Liver (tissue), 7 donors: ENCODE measurements at regions not wholly inside any gene's neighbourhood (a gene's known extent, or its start where the extent isn't known, plus 50 kb on each side); places are given as distances from the start of the nearest gene placed in this dataset.

Source experiments
- DNase-seq: peaks from one replicate; pipeline ENCODE4 v3.0.0-alpha.2; 2017; ENCODE audit warnings: low spot score
- H3K27ac ChIP-seq, 2 donors: one replicate each; pipeline ENCODE4 v1.7.0; 2013; ENCODE audit warnings: inconsistent platforms in 2 of 2, low read length in 2 of 2, control low read depth in 1 of 2, low read depth in 1 of 2, mild to moderate bottlenecking in 1 of 2
- H3K27me3 ChIP-seq, 4 donors: one replicate each; pipeline versions ENCODE4 v1.6.1 to v1.7.0; 2013; ENCODE audit warnings: low read length in 3 of 4, inconsistent platforms in 1 of 4, mild to moderate bottlenecking in 1 of 4, moderate library complexity in 1 of 4; ENCODE audit not compliant: control insufficient read depth in 4 of 4, insufficient read depth in 4 of 4
- H3K36me3 ChIP-seq, 4 donors: one replicate each; pipeline versions ENCODE4 v1.6.1 to v1.7.0; 2013; ENCODE audit warnings: low read length in 3 of 4, mild to moderate bottlenecking in 3 of 4, low read depth in 1 of 4, moderate library complexity in 1 of 4; ENCODE audit not compliant: control insufficient read depth in 4 of 4, insufficient read depth in 3 of 4
- H3K4me1 ChIP-seq, 4 donors: one replicate each; pipeline versions ENCODE4 v1.6.1 to v1.7.0; 2013; ENCODE audit warnings: low read length in 3 of 4, mild to moderate bottlenecking in 3 of 4, moderate library complexity in 1 of 4; ENCODE audit not compliant: control insufficient read depth in 4 of 4, insufficient read depth in 4 of 4
- H3K4me3 ChIP-seq, 3 donors: one replicate each; pipeline versions ENCODE4 v1.6.1 to v1.7.0; 2013; ENCODE audit warnings: low read length in 3 of 3, control low read depth in 1 of 3, low read depth in 1 of 3, mild to moderate bottlenecking in 1 of 3
- H3K9ac ChIP-seq, 2 donors: one replicate each; pipeline ENCODE4 v1.7.0; 2013; ENCODE audit warnings: low read length in 2 of 2, mild to moderate bottlenecking in 2 of 2, moderate library complexity in 2 of 2, control low read depth in 1 of 2, low read depth in 1 of 2
- H3K9me3 ChIP-seq, 4 donors: one replicate each; pipeline versions ENCODE4 v1.6.1 to v1.7.0; 2013; ENCODE audit warnings: low read length in 3 of 4; ENCODE audit not compliant: control insufficient read depth in 4 of 4
- EGR1 ChIP-seq, 2 donors: IDR thresholded peaks; 2 replicates each; pipeline ENCODE4 v1.6.1; 2016 to 2018; ENCODE audit warnings: antibody characterized with exemption in 2 of 2, low read depth in 2 of 2
- FOXA1 ChIP-seq: IDR thresholded peaks from 2 replicates; pipeline ENCODE4 v1.6.1; 2016; ENCODE audit warnings: antibody characterized with exemption
- FOXA2 ChIP-seq: IDR thresholded peaks from 2 replicates; pipeline ENCODE4 v1.6.1; 2016; ENCODE audit warnings: antibody characterized with exemption
- GABPA ChIP-seq, 2 donors: IDR thresholded peaks in 1 of 2; conservative IDR thresholded peaks in 1 of 2; 2 replicates each; pipeline ENCODE4 v1.6.1; 2016; ENCODE audit warnings: antibody characterized with exemption in 2 of 2, mild to moderate bottlenecking in 1 of 2, moderate library complexity in 1 of 2
- HNF4A ChIP-seq, 2 donors: conservative IDR thresholded peaks; 2 replicates each; pipeline ENCODE4 v1.6.1; 2016; ENCODE audit warnings: antibody characterized with exemption in 2 of 2, mild to moderate bottlenecking in 2 of 2
- JUND ChIP-seq, 2 donors: IDR thresholded peaks; 2 replicates each; pipeline ENCODE4 v1.6.1; 2016; ENCODE audit warnings: antibody characterized with exemption in 2 of 2
- NR2F2 ChIP-seq: IDR thresholded peaks from 2 replicates; pipeline ENCODE4 v1.6.1; 2016; ENCODE audit warnings: antibody characterized with exemption
- RAD21 ChIP-seq, 2 donors: IDR thresholded peaks; 2 replicates each; pipeline ENCODE4 v1.6.1; 2016; ENCODE audit warnings: antibody characterized with exemption in 2 of 2, mild to moderate bottlenecking in 2 of 2
- RXRA ChIP-seq, 2 donors: IDR thresholded peaks; 2 replicates each; pipeline ENCODE4 v1.6.1; 2017 to 2018; ENCODE audit warnings: antibody characterized with exemption in 2 of 2, mild to moderate bottlenecking in 1 of 2
- SP1 ChIP-seq: IDR thresholded peaks from 2 replicates; pipeline ENCODE4 v1.6.1; 2018; ENCODE audit warnings: antibody characterized with exemption, mild to moderate bottlenecking
- TAF1 ChIP-seq: conservative IDR thresholded peaks from 2 replicates; pipeline ENCODE4 v1.6.1; 2016; ENCODE audit warnings: antibody characterized with exemption, mild to moderate bottlenecking
- YY1 ChIP-seq: IDR thresholded peaks from 2 replicates; pipeline ENCODE4 v1.6.1; 2016; ENCODE audit warnings: antibody characterized with exemption, mild to moderate bottlenecking
- WGBS: extraction: QIAGEN DNeasy Blood & Tissue Kit; methylation state at CpG from one replicate; pipeline ENCODE4 v1.1.7; 2013; 5-methylcytosine and 5-hydroxymethylcytosine counted together
- TF ChIP-seq, protein P1 (sequence below): IDR thresholded peaks from 2 replicates; pipeline ENCODE4 v1.6.1; 2016; ENCODE audit warnings: antibody characterized with exemption
- TF ChIP-seq, protein P2 (sequence below): IDR thresholded peaks from 2 replicates; pipeline ENCODE4 v1.6.1; 2016; ENCODE audit warnings: antibody characterized with exemption
- TF ChIP-seq, protein P3 (sequence below): IDR thresholded peaks from 2 replicates; pipeline ENCODE4 v1.6.1; 2016; ENCODE audit warnings: antibody characterized with exemption, mild to moderate bottlenecking
- TF ChIP-seq, protein P4 (sequence below): IDR thresholded peaks from 2 replicates; pipeline ENCODE4 v1.6.1; 2016; ENCODE audit warnings: antibody characterized with exemption
- donor health status: healthy.
- donor health status: healthy.
- donor health status: healthy.
- donor health status: healthy.

DNA sequence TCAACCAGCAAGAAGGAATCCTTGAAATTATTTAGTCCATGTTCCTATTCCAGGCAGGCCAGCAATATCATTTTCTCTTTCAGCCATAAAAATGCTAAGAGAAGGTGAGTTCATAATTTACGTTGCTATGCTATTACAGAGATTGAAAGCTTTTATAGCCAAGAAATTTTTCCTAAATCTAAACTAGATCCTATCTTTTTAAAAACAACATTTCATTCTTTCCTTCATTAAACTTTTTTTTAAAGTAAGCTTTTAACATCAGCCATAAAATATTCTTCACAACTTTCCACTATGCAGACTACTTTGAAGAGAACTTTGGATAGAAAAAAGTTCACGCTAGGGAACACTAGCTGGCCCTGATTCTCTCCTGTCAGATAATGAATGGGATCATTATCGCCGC, 159.8 kb downstream of the RPS12 start:
- WGBS = 87% methylated on average over 4 of the region's 4 CpGs
- no peak overlapping the region for H3K9ac ChIP-seq
- no peak for DNase-seq

DNA sequence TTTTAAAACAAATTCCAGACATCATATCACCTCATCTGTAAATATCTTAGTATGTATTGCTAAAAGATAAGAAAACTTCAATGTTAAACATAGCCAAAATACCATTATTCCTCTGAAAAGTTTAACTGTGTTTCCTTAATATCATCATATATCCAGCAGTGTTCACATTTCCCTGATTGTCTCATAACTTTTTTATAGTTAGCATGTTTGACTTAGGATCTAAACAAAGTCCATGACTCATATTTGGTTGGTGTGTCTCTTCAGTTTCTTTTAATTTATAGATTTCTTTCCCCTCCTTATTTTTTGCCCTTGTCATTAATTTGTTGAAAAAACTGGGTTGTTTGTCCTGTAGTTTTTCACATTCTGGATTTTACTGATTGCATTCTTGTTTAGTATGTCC, 163.0 kb downstream of the RPS12 start:
- DNase-seq = no peak
- Histone ChIP-seq H3K27me3 (peaks cover 0 to 5% (median 0%) of the 10 kb centered on the region in 4 donors), H3K4me1 (no peaks in the 10 kb centered on the region), H3K4me3 (no peak overlapping the region), H3K9me3 (no peaks in the 10 kb centered on the region), H3K27ac (no peak overlapping the region), H3K9ac (no peak overlapping the region), H3K36me3 (no peaks in the 10 kb centered on the region)
- TF ChIP-seq EGR1 (IDR thresholded peaks at IDR 0.05; ENCODE audit: low read depth in 2 of 2) = no peak
- no peak for TF ChIP-seq SP1
- no peak for TF ChIP-seq TAF1
- TF ChIP-seq NR2F2 = no peak
- TF ChIP-seq FOXA2 = no peak

More for the DNA sequence above, 159.8 kb downstream of the RPS12 start:
- TF ChIP-seq, protein P1, sequence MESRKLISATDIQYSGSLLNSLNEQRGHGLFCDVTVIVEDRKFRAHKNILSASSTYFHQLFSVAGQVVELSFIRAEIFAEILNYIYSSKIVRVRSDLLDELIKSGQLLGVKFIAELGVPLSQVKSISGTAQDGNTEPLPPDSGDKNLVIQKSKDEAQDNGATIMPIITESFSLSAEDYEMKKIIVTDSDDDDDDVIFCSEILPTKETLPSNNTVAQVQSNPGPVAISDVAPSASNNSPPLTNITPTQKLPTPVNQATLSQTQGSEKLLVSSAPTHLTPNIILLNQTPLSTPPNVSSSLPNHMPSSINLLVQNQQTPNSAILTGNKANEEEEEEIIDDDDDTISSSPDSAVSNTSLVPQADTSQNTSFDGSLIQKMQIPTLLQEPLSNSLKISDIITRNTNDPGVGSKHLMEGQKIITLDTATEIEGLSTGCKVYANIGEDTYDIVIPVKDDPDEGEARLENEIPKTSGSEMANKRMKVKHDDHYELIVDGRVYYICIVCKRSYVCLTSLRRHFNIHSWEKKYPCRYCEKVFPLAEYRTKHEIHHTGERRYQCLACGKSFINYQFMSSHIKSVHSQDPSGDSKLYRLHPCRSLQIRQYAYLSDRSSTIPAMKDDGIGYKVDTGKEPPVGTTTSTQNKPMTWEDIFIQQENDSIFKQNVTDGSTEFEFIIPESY = no peak
- TF ChIP-seq SP1 (no peak), FOXA2 (no peak), RAD21 (IDR thresholded peaks at IDR 0.05) (no peak), GABPA (IDR thresholded peaks at IDR 0.05 in 1 of 2, conservative IDR thresholded peaks at IDR 0.05 in 1 of 2) (no peak), FOXA1 (no peak), NR2F2 (no peak), HNF4A (conservative IDR thresholded peaks at IDR 0.05) (no peak)
- TF ChIP-seq, protein P2, sequence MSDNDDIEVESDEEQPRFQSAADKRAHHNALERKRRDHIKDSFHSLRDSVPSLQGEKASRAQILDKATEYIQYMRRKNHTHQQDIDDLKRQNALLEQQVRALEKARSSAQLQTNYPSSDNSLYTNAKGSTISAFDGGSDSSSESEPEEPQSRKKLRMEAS = no peak
- TF ChIP-seq, protein P3, sequence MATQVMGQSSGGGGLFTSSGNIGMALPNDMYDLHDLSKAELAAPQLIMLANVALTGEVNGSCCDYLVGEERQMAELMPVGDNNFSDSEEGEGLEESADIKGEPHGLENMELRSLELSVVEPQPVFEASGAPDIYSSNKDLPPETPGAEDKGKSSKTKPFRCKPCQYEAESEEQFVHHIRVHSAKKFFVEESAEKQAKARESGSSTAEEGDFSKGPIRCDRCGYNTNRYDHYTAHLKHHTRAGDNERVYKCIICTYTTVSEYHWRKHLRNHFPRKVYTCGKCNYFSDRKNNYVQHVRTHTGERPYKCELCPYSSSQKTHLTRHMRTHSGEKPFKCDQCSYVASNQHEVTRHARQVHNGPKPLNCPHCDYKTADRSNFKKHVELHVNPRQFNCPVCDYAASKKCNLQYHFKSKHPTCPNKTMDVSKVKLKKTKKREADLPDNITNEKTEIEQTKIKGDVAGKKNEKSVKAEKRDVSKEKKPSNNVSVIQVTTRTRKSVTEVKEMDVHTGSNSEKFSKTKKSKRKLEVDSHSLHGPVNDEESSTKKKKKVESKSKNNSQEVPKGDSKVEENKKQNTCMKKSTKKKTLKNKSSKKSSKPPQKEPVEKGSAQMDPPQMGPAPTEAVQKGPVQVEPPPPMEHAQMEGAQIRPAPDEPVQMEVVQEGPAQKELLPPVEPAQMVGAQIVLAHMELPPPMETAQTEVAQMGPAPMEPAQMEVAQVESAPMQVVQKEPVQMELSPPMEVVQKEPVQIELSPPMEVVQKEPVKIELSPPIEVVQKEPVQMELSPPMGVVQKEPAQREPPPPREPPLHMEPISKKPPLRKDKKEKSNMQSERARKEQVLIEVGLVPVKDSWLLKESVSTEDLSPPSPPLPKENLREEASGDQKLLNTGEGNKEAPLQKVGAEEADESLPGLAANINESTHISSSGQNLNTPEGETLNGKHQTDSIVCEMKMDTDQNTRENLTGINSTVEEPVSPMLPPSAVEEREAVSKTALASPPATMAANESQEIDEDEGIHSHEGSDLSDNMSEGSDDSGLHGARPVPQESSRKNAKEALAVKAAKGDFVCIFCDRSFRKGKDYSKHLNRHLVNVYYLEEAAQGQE = no peak
- TF ChIP-seq, protein P4, sequence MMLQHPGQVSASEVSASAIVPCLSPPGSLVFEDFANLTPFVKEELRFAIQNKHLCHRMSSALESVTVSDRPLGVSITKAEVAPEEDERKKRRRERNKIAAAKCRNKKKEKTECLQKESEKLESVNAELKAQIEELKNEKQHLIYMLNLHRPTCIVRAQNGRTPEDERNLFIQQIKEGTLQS = no peak
- Histone ChIP-seq H3K4me3 (no peak overlapping the region), H3K9me3 (no peaks in the 10 kb centered on the region), H3K27me3 (peaks cover 0 to 2% (median 0%) of the 10 kb centered on the region in 4 donors), H3K27ac (no peak overlapping the region), H3K4me1 (no peaks in the 10 kb centered on the region), H3K36me3 (no peaks in the 10 kb centered on the region)

DNA sequence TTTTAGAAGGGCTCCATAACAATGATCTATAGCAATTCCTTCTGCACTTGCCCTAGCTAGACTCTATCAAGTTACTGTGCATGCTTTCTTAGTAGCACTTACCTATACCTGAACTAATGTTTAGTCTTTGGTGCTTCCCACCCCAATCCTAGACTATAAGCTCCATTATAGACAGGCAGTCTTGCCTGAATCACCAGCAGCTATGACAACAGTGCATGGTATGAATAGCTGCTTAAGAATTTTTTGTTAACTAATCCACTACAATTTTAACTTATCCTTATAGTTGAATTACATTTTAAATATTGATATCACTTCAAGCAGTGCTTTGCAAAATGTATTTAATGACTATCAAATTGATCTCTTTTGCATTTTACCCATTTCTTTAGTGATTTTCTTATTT, 164.3 kb downstream of the RPS12 start:
- Histone ChIP-seq H3K9ac (no peak overlapping the region), H3K4me3 (no peak overlapping the region), H3K4me1 (no peaks in the 10 kb centered on the region), H3K27ac (no peak overlapping the region), H3K36me3 (no peaks in the 10 kb centered on the region), H3K27me3 (peaks cover 0 to 5% (median 0%) of the 10 kb centered on the region in 4 donors), H3K9me3 (no peaks in the 10 kb centered on the region)
- no peak for DNase-seq
- TF ChIP-seq FOXA1 = no peak
- no peak for TF ChIP-seq YY1
- TF ChIP-seq GABPA (IDR thresholded peaks at IDR 0.05 in 1 of 2, conservative IDR thresholded peaks at IDR 0.05 in 1 of 2) = no peak
- TF ChIP-seq EGR1 (IDR thresholded peaks at IDR 0.05; ENCODE audit: low read depth in 2 of 2) = no peak
- no peak for TF ChIP-seq JUND (IDR thresholded peaks at IDR 0.05)
- TF ChIP-seq, protein P3 = no peak
- TF ChIP-seq, protein P4 = no peak
- TF ChIP-seq TAF1 = no peak
- TF ChIP-seq, protein P1 = no peak
- TF ChIP-seq RXRA (IDR thresholded peaks at IDR 0.05) = no peak
- no peak for TF ChIP-seq FOXA2
